ENCODE measurements at regions not wholly inside any gene's neighbourhood (a gene's known extent, or its start where the extent isn't known, plus 50 kb on each side); places are given as distances from the start of the nearest gene placed in this dataset.

GRCh38 chr14:100666851-100667250 is 59.8 kb upstream of the DLK1 start:
- intact Hi-C loops (cut with micrococcal nuclease), result no loop called here
- Histone ChIP-seq H4K20me1 (ENCODE audit: insufficient read depth) (no peaks in the 10 kb centered on the region), H3K4me2 (ENCODE audit: low read length) (no peak overlapping the region), H2AFZ (ENCODE audit: low read depth, low read length, poor library complexity, severe bottlenecking) (no peak overlapping the region), H3K27me3 (ENCODE audit: insufficient read depth, low read length) (no peaks in the 10 kb centered on the region), H3K4me1 (ENCODE audit: control insufficient read depth in 1 of 2, insufficient read depth in 2 of 2, low read length in 2 of 2) (peaks cover 0 to 34% of the 10 kb centered on the region in 2 experiments; a peak in 2 of 4 replicates), H3K27ac (ENCODE audit: low read depth, low read length) (no peak overlapping the region), H3K79me2 (ENCODE audit: insufficient read depth, low read length) (no peaks in the 10 kb centered on the region), H3K36me3 (ENCODE audit: control insufficient read depth in 1 of 2, insufficient read depth in 2 of 2, low read length in 2 of 2) (no peaks in the 10 kb centered on the region), H3K4me3 (replicated peaks in 1 of 2; ENCODE audit: low read depth in 1 of 2, low read length in 2 of 2) (no peak overlapping the region), H3K9me2 (ENCODE audit: insufficient read depth) (no peaks in the 10 kb centered on the region), H3K9ac (ENCODE audit: low read length) (no peak overlapping the region), H3K9me3 (ENCODE audit: control insufficient read depth in 1 of 2, insufficient read depth in 1 of 2, low read depth in 1 of 2, low read length in 2 of 2) (no peaks in the 10 kb centered on the region)
- DNase-seq (ENCODE audit: low read depth, low spot score) (no peak), ATAC-seq (no peak)
- ChIA-PET POLR2A (no interaction called here), RAD21 (ENCODE audit: low non-redundant PET in 1 of 2, low total read pairs in 2 of 2, uncharacterized antibody in 2 of 2, unreplicated experiment in 2 of 2) (no interaction called here), CTCF (no interaction called here)
- no TSS peak for BruUV-seq (replicated peaks)
- no peak for TF ChIP-seq EZH2phosphoT487 (IDR thresholded peaks at IDR 0.05; ENCODE audit: borderline replicate concordance)
- no peak for TF ChIP-seq ZNF274 (IDR thresholded peaks at IDR 0.05; ENCODE audit: low read depth, low read length)
- TF ChIP-seq CBX3 (IDR thresholded peaks at IDR 0.05; ENCODE audit: low read depth), result no peak
- TF ChIP-seq POLR2AphosphoS5 (IDR thresholded peaks at IDR 0.05; ENCODE audit: low read depth, low read length), result no peak
- TF ChIP-seq JUND (IDR thresholded peaks at IDR 0.05), result no peak
- no peak for TF ChIP-seq YY1 (IDR thresholded peaks at IDR 0.05; ENCODE audit: extremely low read depth, insufficient replicate concordance, low read depth, low read length)
- TF ChIP-seq CTCF (IDR thresholded peaks at IDR 0.05 in 2 of 3, conservative IDR thresholded peaks at IDR 0.05 in 1 of 3; ENCODE audit: borderline replicate concordance in 1 of 3, insufficient read depth in 1 of 3, low read depth in 2 of 3, low read length in 2 of 3), result no peak
- TF ChIP-seq ZBTB33 (IDR thresholded peaks at IDR 0.05; ENCODE audit: extremely low read depth, insufficient replicate concordance, low read length), result no peak
- no peak for TF ChIP-seq ELF1 (IDR thresholded peaks at IDR 0.05; ENCODE audit: borderline replicate concordance, low read depth)
- no peak for TF ChIP-seq TCF7L2 (IDR thresholded peaks at IDR 0.05; ENCODE audit: borderline replicate concordance, extremely low read depth, insufficient read depth, insufficient read length)

All from HCT116 (cell line).